C4-2B (cell line): ENCODE measurements at regions not wholly inside any gene's neighbourhood (a gene's known extent, or its start where the extent isn't known, plus 50 kb on each side); places are given as distances from the start of the nearest gene placed in this dataset.
"Not testable (repeated sequence)": the region's sequence is repeated elsewhere in the genome, so short reads cannot be mapped to it uniquely, and the experiment has no call there.

ENCODE experiments used
- H3K27ac ChIP-seq: fragments of 450-650 bp; 2 replicates; pipeline ENCODE4 v1.5.1; 2017
- CTCF ChIP-seq: fragments of 450-650 bp; conservative IDR thresholded peaks from 2 replicates; pipeline ENCODE4 v1.5.1; 2017; ENCODE audit warnings: mild to moderate bottlenecking
- ZFX ChIP-seq: fragments of 450-650 bp; IDR thresholded peaks from 2 replicates; pipeline ENCODE4 v1.6.1; 2017

GRCh38 chr3:161694682-161695564, 198.3 kb downstream of the OTOL1 start:
- H3K27ac ChIP-seq, result no peak overlapping the region
- TF ChIP-seq CTCF (no peak), ZFX (no peak)

- TF ChIP-seq CTCF (no peak), ZFX (no peak)
Measured at GRCh38 chr3:161695811-161696210, 199.2 kb downstream of the OTOL1 start.

GRCh38 chr3:161700998-161701397, 204.4 kb downstream of the OTOL1 start:
- no peak overlapping the region for H3K27ac ChIP-seq
- TF ChIP-seq CTCF, result no peak
- no peak for TF ChIP-seq ZFX

More at GRCh38 chr3:161695811-161696210, 199.2 kb downstream of the OTOL1 start:
- H3K27ac ChIP-seq, result no peak overlapping the region

- not testable (repeated sequence) for H3K27ac ChIP-seq
Measured at GRCh38 chr3:161707253-161707652, 210.6 kb downstream of the OTOL1 start.

- H3K27ac ChIP-seq, result no peak overlapping the region
Measured at GRCh38 chr3:161713731-161714130, 217.1 kb downstream of the OTOL1 start.

GRCh38 chr3:161731968-161732367, 235.4 kb downstream of the OTOL1 start:
- TF ChIP-seq ZFX (no peak), CTCF (no peak)

More at GRCh38 chr3:161713731-161714130, 217.1 kb downstream of the OTOL1 start:
- TF ChIP-seq CTCF (no peak), ZFX (no peak)

GRCh38 chr3:161737171-161737570, 240.6 kb downstream of the OTOL1 start:
- TF ChIP-seq ZFX (no peak), CTCF (no peak)
- H3K27ac ChIP-seq, result no peak overlapping the region

More at GRCh38 chr3:161731968-161732367, 235.4 kb downstream of the OTOL1 start:
- no peak overlapping the region for H3K27ac ChIP-seq

GRCh38 chr3:161740421-161740820, 243.8 kb downstream of the OTOL1 start:
- TF ChIP-seq CTCF (no peak), ZFX (no peak)
- H3K27ac ChIP-seq, result no peak overlapping the region
